Astrocyte (in vitro differentiated cells and primary cell): ENCODE measurements at regions not wholly inside any gene's neighbourhood (a gene's known extent, or its start where the extent isn't known, plus 50 kb on each side); places are given as distances from the start of the nearest gene placed in this dataset.

Source experiments
- DNase-seq: peaks from one replicate; pipeline ENCODE4 v3.0.0-alpha.2; 2010; ENCODE audit warnings: low read depth
- FAIRE-seq: peaks from 2 replicates; lab custom pipeline; 2011; peaks lifted over from hg19 to GRCh38; lab: Jason Lieb, UNC
- H2AFZ ChIP-seq: 2 replicates; pipeline ENCODE4 v1.6.0; 2012; ENCODE audit warnings: low read depth, low read length, inconsistent platforms
- H3K27ac ChIP-seq: 2 replicates; pipeline ENCODE4 v1.5.1; 2011; ENCODE audit warnings: low read depth, low read length, inconsistent platforms
- H3K27me3 ChIP-seq: 2 replicates; pipeline ENCODE4 v1.6.0; 2011; ENCODE audit warnings: low read length, inconsistent platforms; ENCODE audit not compliant: insufficient read depth
- H3K36me3 ChIP-seq: 2 replicates; pipeline ENCODE4 v1.5.1; 2011; ENCODE audit warnings: low read length, inconsistent platforms; ENCODE audit not compliant: insufficient read depth
- H3K4me1 ChIP-seq: 2 replicates; pipeline ENCODE4 v1.5.1; 2011; ENCODE audit warnings: low read length, inconsistent platforms; ENCODE audit not compliant: insufficient read depth
- H3K4me2 ChIP-seq: 2 replicates; pipeline ENCODE4 v1.6.0; 2012; ENCODE audit warnings: low read length, inconsistent platforms
- H3K4me3 ChIP-seq: 2 replicates; pipeline ENCODE4 v1.5.1; 2011; ENCODE audit warnings: low read depth, mild to moderate bottlenecking, low read length, inconsistent platforms; ENCODE audit not compliant: insufficient read depth
- H3K79me2 ChIP-seq: 2 replicates; pipeline ENCODE4 v1.6.0; 2012; ENCODE audit warnings: mild to moderate bottlenecking, low read length, inconsistent platforms; ENCODE audit not compliant: insufficient read depth
- H3K9ac ChIP-seq: 2 replicates; pipeline ENCODE4 v1.6.0; 2012; ENCODE audit warnings: mild to moderate bottlenecking, low read length, inconsistent platforms
- H3K9me3 ChIP-seq: 2 replicates; pipeline ENCODE4 v1.5.1; 2012; ENCODE audit warnings: low read depth, mild to moderate bottlenecking, low read length, inconsistent platforms; ENCODE audit not compliant: insufficient read depth
- H4K20me1 ChIP-seq: 2 replicates; pipeline ENCODE4 v1.6.0; 2012; ENCODE audit warnings: low read length, inconsistent platforms; ENCODE audit not compliant: insufficient read depth
- H3K27ac Mint-ChIP-seq: one replicate; pipeline ENCODE4 v1.8.0; 2021; ENCODE audit warnings: mild to moderate bottlenecking, mixed read lengths; ENCODE audit not compliant: unreplicated experiment
- H3K27me3 Mint-ChIP-seq: one replicate; pipeline ENCODE4 v1.8.0; 2021; ENCODE audit warnings: low read depth, mixed read lengths; ENCODE audit not compliant: unreplicated experiment
- H3K36me3 Mint-ChIP-seq: one replicate; pipeline ENCODE4 v1.8.0; 2021; ENCODE audit warnings: low read depth, mixed read lengths; ENCODE audit not compliant: unreplicated experiment
- H3K4me1 Mint-ChIP-seq: one replicate; pipeline ENCODE4 v1.8.0; 2021; ENCODE audit warnings: low read depth, mixed read lengths; ENCODE audit not compliant: unreplicated experiment
- H3K4me3 Mint-ChIP-seq: one replicate; pipeline ENCODE4 v1.8.0; 2021; ENCODE audit warnings: mild to moderate bottlenecking, moderate library complexity, mixed read lengths; ENCODE audit not compliant: unreplicated experiment
- H3K9me3 Mint-ChIP-seq: one replicate; pipeline ENCODE4 v1.8.0; 2021; ENCODE audit warnings: mild to moderate bottlenecking, mixed read lengths; ENCODE audit not compliant: unreplicated experiment
- CTCF ChIP-seq: IDR thresholded peaks from 2 replicates; pipeline ENCODE4 v1.5.1; 2011; ENCODE audit warnings: low read depth, mild to moderate bottlenecking, inconsistent platforms, low read length, moderate library complexity; ENCODE audit not compliant: insufficient read depth
- EZH2 ChIP-seq: IDR thresholded peaks from 2 replicates; pipeline ENCODE4 v1.6.1; 2012; ENCODE audit warnings: mild to moderate bottlenecking, low read length, inconsistent platforms; ENCODE audit not compliant: insufficient read depth

- Mint-ChIP-seq H3K27me3 (no peaks in the 10 kb centered on the region), H3K27ac (no peak overlapping the region), H3K4me1 (peaks cover 17% of the 10 kb centered on the region), H3K9me3 (no peaks in the 10 kb centered on the region), H3K36me3 (no peaks in the 10 kb centered on the region), H3K4me3 (no peak overlapping the region)
- H4K20me1 ChIP-seq: no peaks in the 10 kb centered on the region
- peaks cover 11% of the 10 kb centered on the region for H3K4me1 ChIP-seq
- no peaks in the 10 kb centered on the region for H3K36me3 ChIP-seq
- H3K79me2 ChIP-seq: no peaks in the 10 kb centered on the region
- no peak for TF ChIP-seq EZH2
- TF ChIP-seq CTCF: no peak
- H2AFZ ChIP-seq: no peak overlapping the region
- H3K4me2 ChIP-seq: no peak overlapping the region
- H3K27ac ChIP-seq: no peak overlapping the region
- no peaks in the 10 kb centered on the region for H3K9me3 ChIP-seq
- no peaks in the 10 kb centered on the region for H3K27me3 ChIP-seq
- no peak overlapping the region for H3K4me3 ChIP-seq
- FAIRE-seq (no peak), DNase-seq (no peak)
- H3K9ac ChIP-seq: no peak overlapping the region
Observed at GRCh38 chr11:34567733-34568132, 53.2 kb upstream of the EHF start.

GRCh38 chr11:34570584-34570983 is 50.3 kb upstream of the EHF start:
- no peaks in the 10 kb centered on the region for H3K9me3 Mint-ChIP-seq
- no peaks in the 10 kb centered on the region for H3K4me1 ChIP-seq
- TF ChIP-seq EZH2 (no peak), CTCF (no peak)
- no peak overlapping the region for H3K9ac ChIP-seq
- H3K27ac ChIP-seq: no peak overlapping the region
- peak; percentile 73 for DNase-seq
- no peaks in the 10 kb centered on the region for H4K20me1 ChIP-seq
- no peak overlapping the region for H3K4me3 ChIP-seq
- H3K36me3 Mint-ChIP-seq: no peaks in the 10 kb centered on the region
- H3K27me3 ChIP-seq: peaks cover 6% of the 10 kb centered on the region
- no peak overlapping the region for H2AFZ ChIP-seq
- H3K27ac Mint-ChIP-seq: no peak overlapping the region
- no peaks in the 10 kb centered on the region for H3K9me3 ChIP-seq
- no peak overlapping the region for H3K4me2 ChIP-seq
- no peak overlapping the region for H3K4me3 Mint-ChIP-seq
- no peaks in the 10 kb centered on the region for H3K79me2 ChIP-seq
- peaks cover 4% of the 10 kb centered on the region for H3K4me1 Mint-ChIP-seq
- peaks cover 4% of the 10 kb centered on the region for H3K27me3 Mint-ChIP-seq
- FAIRE-seq: no peak
- H3K36me3 ChIP-seq: no peaks in the 10 kb centered on the region
